HCT116 (cell line): ENCODE measurements at regions not wholly inside any gene's neighbourhood (a gene's known extent, or its start where the extent isn't known, plus 50 kb on each side); places are given as distances from the start of the nearest gene placed in this dataset.

ENCODE experiments used
- ATAC-seq: fragments of 200-7000 bp; cut with Tn5 transposase; 2 replicates; pipeline ENCODE4 v1.9.1; 2020; ENCODE audit warnings: mild to moderate bottlenecking, moderate library complexity
- BruUV-seq: library from RNA; stranded (reverse); fragments of 400-500 nt; replicated peaks from 2 replicates; lab custom pipeline; 2021; lab: Mats Ljungman, UMichigan
- CTCF ChIA-PET: fragments of 300-600 bp; sonication (Branson Sonifier 250); formaldehyde crosslinking; loops from one replicate; lab custom pipeline; 2021; ENCODE audit warnings: antibody characterized with exemption; lab: Charles Lee
- POLR2A ChIA-PET: fragments of 300-600, 350-600 bp; sonication (Branson Sonifier 250); formaldehyde crosslinking; loops from one replicate; lab custom pipeline; 2021; ENCODE audit warnings: antibody characterized with exemption; lab: Charles Lee
- RAD21 ChIA-PET, 2 experiments: fragments of 300-600 bp; sonication (Branson Sonifier 250); formaldehyde crosslinking; loops; one replicate each; lab custom pipeline; 2023; ENCODE audit warnings: low total read pairs in 2 of 2; ENCODE audit not compliant: uncharacterized antibody in 2 of 2, unreplicated experiment in 2 of 2, low non-redundant PET in 1 of 2; lab: Charles Lee
- DNase-seq: peaks from one replicate; pipeline ENCODE4 v3.0.0-alpha.2; 2010; ENCODE audit warnings: low read depth, low spot score
- H2AFZ ChIP-seq: fragments of 200-600 bp; shearing (Covaris generic), sonication (generic); 2 replicates; pipeline ENCODE4 v1.6.1; 2017; ENCODE audit warnings: low read depth, mixed run types, mixed read lengths, antibody characterized with exemption, low read length; ENCODE audit not compliant: poor library complexity, severe bottlenecking
- H3K27ac ChIP-seq: 2 replicates; pipeline ENCODE4 v1.5.1; 2012; ENCODE audit warnings: low read depth, low read length
- H3K27me3 ChIP-seq: fragments of 200-600 bp; sonication (generic); 2 replicates; pipeline ENCODE4 v1.6.1; 2016; ENCODE audit warnings: mixed run types, low read length, mixed read lengths; ENCODE audit not compliant: insufficient read depth
- H3K36me3 ChIP-seq, 2 experiments: fragments of 200-500 bp in 1 of 2; fragments of 200-600 bp in 1 of 2; sonication (Bioruptor generic) in 1 of 2; sonication (generic) in 1 of 2; 2 replicates each; pipeline versions ENCODE4 v1.5.1 to v1.6.1; 2014 to 2016; ENCODE audit warnings: low read length in 2 of 2, inconsistent platforms in 1 of 2, mixed read lengths in 1 of 2, mixed run types in 1 of 2; ENCODE audit not compliant: insufficient read depth in 2 of 2, control insufficient read depth in 1 of 2
- H3K4me1 ChIP-seq, 2 experiments: fragments of 200-600 bp in 1 of 2; sonication (generic) in 1 of 2; 2 replicates each; pipeline versions ENCODE4 v1.5.1 to v1.6.1; 2012 to 2017; ENCODE audit warnings: low read length in 2 of 2, inconsistent platforms in 1 of 2, mild to moderate bottlenecking in 1 of 2, mixed read lengths in 1 of 2, mixed run types in 1 of 2, moderate library complexity in 1 of 2; ENCODE audit not compliant: insufficient read depth in 2 of 2, control insufficient read depth in 1 of 2
- H3K4me2 ChIP-seq: fragments of 200-600 bp; sonication (generic); 2 replicates; pipeline ENCODE4 v1.6.1; 2017; ENCODE audit warnings: mixed run types, low read length, mixed read lengths
- H3K4me3 ChIP-seq, 2 experiments: fragments of 200-600 bp in 1 of 2; sonication (generic) in 1 of 2; replicated peaks in 1 of 2; 2 replicates each; pipeline ENCODE4 v1.5.1; 2011 to 2016; ENCODE audit warnings: low read length in 2 of 2, control low read depth in 1 of 2, low read depth in 1 of 2, mild to moderate bottlenecking in 1 of 2, mixed read lengths in 1 of 2, mixed run types in 1 of 2
- H3K79me2 ChIP-seq: fragments of 200-600 bp; sonication (generic); 2 replicates; pipeline ENCODE4 v1.6.1; 2017; ENCODE audit warnings: mild to moderate bottlenecking, mixed run types, low read length, moderate library complexity, mixed read lengths; ENCODE audit not compliant: insufficient read depth
- H3K9ac ChIP-seq: fragments of 200-600 bp; sonication (generic); 2 replicates; pipeline ENCODE4 v1.6.1; 2016; ENCODE audit warnings: low read length, mixed read lengths
- H3K9me2 ChIP-seq: fragments of 200-600 bp; sonication (generic), shearing (Covaris generic); 2 replicates; pipeline ENCODE4 v1.6.1; 2017; ENCODE audit warnings: mixed run types, mild to moderate bottlenecking, moderate library complexity; ENCODE audit not compliant: insufficient read depth
- H3K9me3 ChIP-seq, 2 experiments: fragments of 200-500 bp in 1 of 2; fragments of 200-600 bp in 1 of 2; sonication (Bioruptor generic) in 1 of 2; sonication (generic) in 1 of 2; 2 replicates each; pipeline ENCODE4 v1.6.1; 2014 to 2017; ENCODE audit warnings: low read length in 2 of 2, mixed read lengths in 2 of 2, inconsistent platforms in 1 of 2, low read depth in 1 of 2, mild to moderate bottlenecking in 1 of 2, mixed run types in 1 of 2, moderate library complexity in 1 of 2; ENCODE audit not compliant: control insufficient read depth in 1 of 2, insufficient read depth in 1 of 2
- H4K20me1 ChIP-seq: fragments of 200-600 bp; sonication (generic), shearing (Covaris generic); 2 replicates; pipeline ENCODE4 v1.6.1; 2017; ENCODE audit warnings: mixed run types, mild to moderate bottlenecking, moderate library complexity; ENCODE audit not compliant: insufficient read depth
- ELF1 ChIP-seq: IDR thresholded peaks from 2 replicates; pipeline ENCODE4 v1.6.1; 2012; ENCODE audit warnings: low read depth, borderline replicate concordance
- EZH2phosphoT487 ChIP-seq: fragments of 200-600 bp; IDR thresholded peaks from 2 replicates; pipeline ENCODE4 v1.6.1; 2018; ENCODE audit warnings: antibody characterized with exemption, borderline replicate concordance
- JUND ChIP-seq: IDR thresholded peaks from 2 replicates; pipeline ENCODE4 v1.6.1; 2012
- RAD21 ChIP-seq: IDR thresholded peaks from 2 replicates; pipeline ENCODE4 v1.6.1; 2012; ENCODE audit warnings: low read depth, mild to moderate bottlenecking
- SP1 ChIP-seq: IDR thresholded peaks from 2 replicates; pipeline ENCODE4 v1.6.1; 2012; ENCODE audit warnings: low read depth
- SRF ChIP-seq: IDR thresholded peaks from 2 replicates; pipeline ENCODE4 v1.6.1; 2012; ENCODE audit warnings: low read depth
- TCF7L2 ChIP-seq: IDR thresholded peaks from 2 replicates; pipeline ENCODE4 v1.7.0; 2011; ENCODE audit warnings: borderline replicate concordance, inconsistent platforms; ENCODE audit not compliant: insufficient read depth, insufficient read length; ENCODE audit errors: extremely low read depth
- ZFX ChIP-seq: fragments of 450-650 bp; IDR thresholded peaks from 2 replicates; pipeline ENCODE4 v1.6.1; 2017
- intact Hi-C: fragments of 100-400 bp; cut with micrococcal nuclease; formaldehyde crosslinking; loops from 2 replicates; pipeline ENCODE4 v1.10.0; 2022
- TF ChIP-seq, protein P1 (sequence below), 3 experiments: fragments of 200-600 bp in 1 of 3; sonication (generic) in 1 of 3; IDR thresholded peaks in 2 of 3; conservative IDR thresholded peaks in 1 of 3; 2 replicates each; pipeline ENCODE4 v1.5.1; 2012 to 2017; ENCODE audit warnings: low read depth in 2 of 3, low read length in 2 of 3, antibody characterized with exemption in 1 of 3, borderline replicate concordance in 1 of 3, control low read depth in 1 of 3, mild to moderate bottlenecking in 1 of 3, mixed read lengths in 1 of 3, mixed run types in 1 of 3, moderate library complexity in 1 of 3; ENCODE audit not compliant: insufficient read depth in 1 of 3

DNA sequence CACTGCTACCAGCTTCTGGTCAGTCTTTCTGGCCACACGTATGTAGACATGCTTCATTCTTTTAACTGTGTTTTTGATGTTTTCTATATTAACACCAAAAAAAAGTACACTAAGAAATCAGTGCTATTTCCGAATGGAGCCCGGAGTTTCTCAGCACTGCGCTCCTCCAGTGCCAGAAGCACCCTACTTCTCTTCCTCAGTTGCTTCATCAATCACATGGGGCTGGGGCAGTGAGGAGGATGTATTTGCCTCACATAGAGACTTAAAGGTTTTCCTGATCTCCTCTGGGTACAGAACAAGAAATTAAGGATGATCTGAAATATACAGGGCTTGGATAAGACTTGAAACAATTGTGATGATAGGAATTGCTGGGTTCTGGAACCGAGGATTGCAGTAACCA lies 148.0 kb downstream of the ERCC6L2 start (continued):
- TF ChIP-seq, protein P1, sequence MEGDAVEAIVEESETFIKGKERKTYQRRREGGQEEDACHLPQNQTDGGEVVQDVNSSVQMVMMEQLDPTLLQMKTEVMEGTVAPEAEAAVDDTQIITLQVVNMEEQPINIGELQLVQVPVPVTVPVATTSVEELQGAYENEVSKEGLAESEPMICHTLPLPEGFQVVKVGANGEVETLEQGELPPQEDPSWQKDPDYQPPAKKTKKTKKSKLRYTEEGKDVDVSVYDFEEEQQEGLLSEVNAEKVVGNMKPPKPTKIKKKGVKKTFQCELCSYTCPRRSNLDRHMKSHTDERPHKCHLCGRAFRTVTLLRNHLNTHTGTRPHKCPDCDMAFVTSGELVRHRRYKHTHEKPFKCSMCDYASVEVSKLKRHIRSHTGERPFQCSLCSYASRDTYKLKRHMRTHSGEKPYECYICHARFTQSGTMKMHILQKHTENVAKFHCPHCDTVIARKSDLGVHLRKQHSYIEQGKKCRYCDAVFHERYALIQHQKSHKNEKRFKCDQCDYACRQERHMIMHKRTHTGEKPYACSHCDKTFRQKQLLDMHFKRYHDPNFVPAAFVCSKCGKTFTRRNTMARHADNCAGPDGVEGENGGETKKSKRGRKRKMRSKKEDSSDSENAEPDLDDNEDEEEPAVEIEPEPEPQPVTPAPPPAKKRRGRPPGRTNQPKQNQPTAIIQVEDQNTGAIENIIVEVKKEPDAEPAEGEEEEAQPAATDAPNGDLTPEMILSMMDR (IDR thresholded peaks at IDR 0.05 in 2 of 3, conservative IDR thresholded peaks at IDR 0.05 in 1 of 3; ENCODE audit: borderline replicate concordance in 1 of 3, insufficient read depth in 1 of 3, low read depth in 2 of 3, low read length in 2 of 3): no peak
- TF ChIP-seq ZFX (no peak), EZH2phosphoT487 (no peak), RAD21 (no peak), ELF1 (no peak), SP1 (no peak), SRF (no peak)

DNA sequence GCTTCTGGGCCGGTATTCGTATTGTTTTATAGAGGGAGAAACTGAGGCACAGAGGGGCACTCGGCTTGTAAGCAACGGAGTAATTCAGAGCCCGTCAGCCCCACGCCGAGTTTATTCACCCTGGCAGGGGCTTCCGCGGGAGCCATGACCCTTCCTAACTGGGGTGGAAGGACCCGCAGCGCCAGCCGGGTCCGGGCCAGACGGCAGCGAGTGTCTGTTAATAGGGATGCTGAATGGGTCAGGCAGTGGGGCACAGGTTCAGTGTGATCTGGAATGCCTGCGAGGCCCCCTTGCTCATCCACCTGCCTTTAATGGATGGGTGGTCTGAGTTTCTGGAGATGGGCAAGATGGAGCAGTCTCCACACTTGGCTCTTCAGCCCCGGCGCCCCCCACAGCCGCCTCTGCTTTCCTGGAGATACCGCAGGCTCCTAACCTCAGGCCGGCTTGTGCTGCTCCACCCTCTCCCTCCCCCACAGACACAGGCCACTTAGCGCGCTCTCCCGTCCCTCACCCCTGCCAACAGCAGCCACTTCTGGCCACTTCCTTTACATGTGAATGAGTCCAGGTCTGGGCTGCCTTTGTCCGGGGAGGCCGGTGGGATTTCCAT lies 147.1 kb downstream of the ERCC6L2 start:
- intact Hi-C loops: no loop called here
- no peak for DNase-seq
- Histone ChIP-seq H2AFZ (no peak overlapping the region), H3K4me2 (no peak overlapping the region), H3K27ac (no peak overlapping the region), H3K4me3 (no peak overlapping the region), H3K4me1 (no peaks in the 10 kb centered on the region), H3K9me2 (no peaks in the 10 kb centered on the region), H3K9ac (no peak overlapping the region), H3K27me3 (no peaks in the 10 kb centered on the region), H3K79me2 (no peaks in the 10 kb centered on the region), H3K36me3 (no peaks in the 10 kb centered on the region), H4K20me1 (no peaks in the 10 kb centered on the region), H3K9me3 (no peaks in the 10 kb centered on the region)
- CTCF ChIA-PET: no interaction called here
- no TSS peak for BruUV-seq
- ATAC-seq: no peak
- POLR2A ChIA-PET: no interaction called here
- RAD21 ChIA-PET: no interaction called here
- TF ChIP-seq JUND (no peak), TCF7L2 (no peak)
